Suprapubic skin (tissue), 4 donors: ENCODE measurements at regions not wholly inside any gene's neighbourhood (a gene's known extent, or its start where the extent isn't known, plus 50 kb on each side); places are given as distances from the start of the nearest gene placed in this dataset.

Experiments
- DNase-seq, 2 donors: peaks; one replicate each; pipeline ENCODE4 v3.0.0-alpha.2; 2019; ENCODE audit warnings: low spot score in 2 of 2
- H3K27ac ChIP-seq: fragments of 200-600 bp; sonication (generic); one replicate; pipeline ENCODE4 v1.5.1; 2019
- H3K27me3 ChIP-seq: fragments of 200-600 bp; sonication (generic); one replicate; pipeline ENCODE4 v1.5.1; 2019
- H3K36me3 ChIP-seq: fragments of 200-600 bp; sonication (generic); one replicate; pipeline ENCODE4 v1.5.1; 2019
- H3K4me1 ChIP-seq: fragments of 200-600 bp; sonication (generic); one replicate; pipeline ENCODE4 v1.5.1; 2019
- H3K4me3 ChIP-seq: fragments of 200-600 bp; sonication (generic); one replicate; pipeline ENCODE4 v1.5.1; 2019; ENCODE audit warnings: mild to moderate bottlenecking
- H3K9me3 ChIP-seq: fragments of 200-600 bp; sonication (generic); one replicate; pipeline ENCODE4 v1.5.1; 2019
- EP300 ChIP-seq: sonication (generic); formaldehyde crosslinking; IDR thresholded peaks from one replicate; pipeline ENCODE4 v1.6.1; 2017; ENCODE audit warnings: antibody characterized with exemption
- POLR2A ChIP-seq, 2 donors: fragments of 450-650 bp; IDR thresholded peaks; one replicate each; pipeline ENCODE4 v1.6.1; 2017; ENCODE audit warnings: antibody characterized with exemption in 2 of 2, mild to moderate bottlenecking in 2 of 2, moderate library complexity in 2 of 2
- POLR2AphosphoS5 ChIP-seq, 3 donors: sonication (generic); formaldehyde crosslinking; IDR thresholded peaks; one replicate each; pipeline ENCODE4 v1.6.1; 2017; ENCODE audit warnings: antibody characterized with exemption in 3 of 3
- WGBS: methylation state at CpG from one replicate; pipeline ENCODE4 v1.1.5; 2018; 5-methylcytosine and 5-hydroxymethylcytosine counted together
- TF ChIP-seq, protein P1 (sequence below), 2 donors: fragments of 200-600 bp in 1 of 2; fragments of 450-650 bp in 1 of 2; sonication (generic) in 1 of 2; IDR thresholded peaks; one replicate each; pipeline ENCODE4 v1.5.1; 2016 to 2019; ENCODE audit warnings: antibody characterized with exemption in 2 of 2, mild to moderate bottlenecking in 1 of 2, moderate library complexity in 1 of 2

GRCh38 chr4:30882995-30883675, 163.0 kb downstream of the PCDH7 start:
- DNase-seq, result no peak
- TF ChIP-seq POLR2AphosphoS5 (IDR thresholded peaks at IDR 0.05), result no peak
- TF ChIP-seq POLR2A (IDR thresholded peaks at IDR 0.05), result no peak
- no peak for TF ChIP-seq EP300
- TF ChIP-seq, protein P1, sequence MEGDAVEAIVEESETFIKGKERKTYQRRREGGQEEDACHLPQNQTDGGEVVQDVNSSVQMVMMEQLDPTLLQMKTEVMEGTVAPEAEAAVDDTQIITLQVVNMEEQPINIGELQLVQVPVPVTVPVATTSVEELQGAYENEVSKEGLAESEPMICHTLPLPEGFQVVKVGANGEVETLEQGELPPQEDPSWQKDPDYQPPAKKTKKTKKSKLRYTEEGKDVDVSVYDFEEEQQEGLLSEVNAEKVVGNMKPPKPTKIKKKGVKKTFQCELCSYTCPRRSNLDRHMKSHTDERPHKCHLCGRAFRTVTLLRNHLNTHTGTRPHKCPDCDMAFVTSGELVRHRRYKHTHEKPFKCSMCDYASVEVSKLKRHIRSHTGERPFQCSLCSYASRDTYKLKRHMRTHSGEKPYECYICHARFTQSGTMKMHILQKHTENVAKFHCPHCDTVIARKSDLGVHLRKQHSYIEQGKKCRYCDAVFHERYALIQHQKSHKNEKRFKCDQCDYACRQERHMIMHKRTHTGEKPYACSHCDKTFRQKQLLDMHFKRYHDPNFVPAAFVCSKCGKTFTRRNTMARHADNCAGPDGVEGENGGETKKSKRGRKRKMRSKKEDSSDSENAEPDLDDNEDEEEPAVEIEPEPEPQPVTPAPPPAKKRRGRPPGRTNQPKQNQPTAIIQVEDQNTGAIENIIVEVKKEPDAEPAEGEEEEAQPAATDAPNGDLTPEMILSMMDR (IDR thresholded peaks at IDR 0.05), result no peak

DNA sequence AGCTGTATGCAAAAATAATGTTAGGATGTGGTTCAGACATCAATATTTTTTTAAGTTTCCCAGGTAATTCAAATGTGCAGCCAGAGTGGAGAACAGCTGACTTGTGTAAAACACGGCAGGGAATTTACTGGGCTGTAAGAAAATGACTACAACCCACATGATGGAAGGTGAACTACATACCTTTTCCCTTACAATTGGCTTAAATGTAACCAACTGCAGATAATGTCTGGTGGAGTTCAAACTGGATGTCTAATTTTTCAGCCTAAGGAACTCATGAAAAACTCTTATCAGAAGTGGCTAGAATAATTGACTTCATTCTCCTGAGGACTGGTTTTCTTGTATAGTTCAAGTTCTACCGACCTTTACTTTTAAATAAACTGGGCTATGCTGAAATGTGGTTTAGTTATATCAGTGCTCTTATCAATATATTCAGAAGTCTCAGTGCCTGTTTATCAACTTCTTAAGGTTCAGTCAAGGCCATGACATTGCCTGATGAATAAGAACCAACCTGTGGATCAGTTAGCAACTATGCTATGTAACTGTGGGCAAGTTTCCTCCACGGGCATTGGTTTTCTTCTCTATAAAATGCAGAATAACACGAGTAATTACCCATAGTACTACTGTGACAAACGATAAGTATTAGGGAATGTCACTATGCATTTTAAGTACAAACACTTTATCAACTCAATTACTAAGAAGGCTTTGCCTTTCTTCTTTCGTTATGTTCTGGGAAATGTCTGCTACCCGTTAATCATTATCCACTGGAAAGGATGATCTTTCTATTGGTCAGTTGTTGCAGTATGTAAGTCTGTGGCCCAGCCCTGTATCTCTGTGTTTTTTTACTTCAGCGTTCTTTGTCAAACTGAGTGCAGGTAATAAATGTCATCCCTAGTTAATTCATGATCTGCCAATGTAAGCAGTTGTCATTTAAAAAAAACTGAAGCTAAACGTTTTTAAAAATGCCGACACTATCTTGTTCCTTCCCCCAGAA, 181.6 kb downstream of the PCDH7 start:
- no peaks in the 10 kb centered on the region for H3K9me3 ChIP-seq
- H3K4me1 ChIP-seq, result no peaks in the 10 kb centered on the region
- no peak for DNase-seq
- H3K4me3 ChIP-seq, result no peak overlapping the region
- WGBS, result 66% methylated on average over 10 of the region's 10 CpGs
- no peaks in the 10 kb centered on the region for H3K36me3 ChIP-seq
- no peak overlapping the region for H3K27ac ChIP-seq
- no peak for TF ChIP-seq POLR2AphosphoS5 (IDR thresholded peaks at IDR 0.05)
- no peak for TF ChIP-seq POLR2A (IDR thresholded peaks at IDR 0.05)
- TF ChIP-seq, protein P1 (IDR thresholded peaks at IDR 0.05), result no peak
- TF ChIP-seq EP300, result no peak
- no peaks in the 10 kb centered on the region for H3K27me3 ChIP-seq

More at GRCh38 chr4:30882995-30883675, 163.0 kb downstream of the PCDH7 start:
- Histone ChIP-seq H3K9me3 (no peaks in the 10 kb centered on the region), H3K4me3 (no peak overlapping the region), H3K27ac (no peak overlapping the region), H3K27me3 (no peaks in the 10 kb centered on the region), H3K36me3 (no peaks in the 10 kb centered on the region), H3K4me1 (no peaks in the 10 kb centered on the region)
- WGBS, result 72% methylated on average over 7 of the region's 7 CpGs

DNA sequence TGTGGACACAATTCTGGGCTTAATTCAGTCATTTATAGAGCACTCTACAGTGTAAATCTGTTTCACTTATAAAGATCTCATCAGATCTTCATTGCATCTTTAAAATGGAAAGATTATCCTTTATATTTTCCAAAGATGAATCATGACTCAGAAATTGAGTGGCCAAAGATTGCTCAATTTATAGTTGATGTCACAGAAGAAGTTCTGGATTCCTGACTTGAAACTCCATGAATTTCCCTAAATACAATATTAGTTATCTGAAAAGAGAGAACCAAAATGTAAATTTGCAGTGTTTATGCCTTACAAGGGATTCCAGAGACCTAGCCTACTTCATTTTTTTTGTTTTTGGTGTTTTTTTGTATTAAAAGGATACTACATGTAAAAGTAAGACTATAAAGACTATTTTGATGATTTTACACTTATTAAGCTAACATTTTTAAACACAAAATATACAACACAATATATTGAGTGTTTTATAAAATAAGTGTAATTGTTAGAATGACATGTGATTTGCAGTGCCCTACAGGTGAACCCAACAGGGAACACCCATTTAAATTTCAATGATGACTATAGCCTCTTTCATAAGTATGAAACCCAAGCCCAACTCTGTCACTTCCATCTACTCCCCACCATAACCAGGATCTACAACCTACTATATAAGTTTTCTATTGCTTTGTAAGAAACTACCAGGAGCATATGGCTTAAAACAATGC, 183.5 kb downstream of the PCDH7 start:
- TF ChIP-seq EP300 (no peak), POLR2AphosphoS5 (IDR thresholded peaks at IDR 0.05) (no peak)
- TF ChIP-seq, protein P1 (IDR thresholded peaks at IDR 0.05), result no peak
- H3K9me3 ChIP-seq, result no peaks in the 10 kb centered on the region
- no peak overlapping the region for H3K4me3 ChIP-seq

GRCh38 chr4:30904215-30904555, 184.0 kb downstream of the PCDH7 start:
- Histone ChIP-seq H3K36me3 (no peaks in the 10 kb centered on the region), H3K27me3 (no peaks in the 10 kb centered on the region), H3K9me3 (no peaks in the 10 kb centered on the region), H3K27ac (no peak overlapping the region), H3K4me1 (no peaks in the 10 kb centered on the region), H3K4me3 (no peak overlapping the region)
- no peak for DNase-seq
- 81% methylated on average over 2 of the region's 2 CpGs for WGBS
- no peak for TF ChIP-seq EP300
- no peak for TF ChIP-seq POLR2A (IDR thresholded peaks at IDR 0.05)
- TF ChIP-seq POLR2AphosphoS5 (IDR thresholded peaks at IDR 0.05), result no peak
- TF ChIP-seq, protein P1 (IDR thresholded peaks at IDR 0.05), result no peak

More for the DNA sequence above, 183.5 kb downstream of the PCDH7 start:
- H3K27me3 ChIP-seq, result no peaks in the 10 kb centered on the region
- H3K4me1 ChIP-seq, result no peaks in the 10 kb centered on the region
- no peak for DNase-seq
- H3K27ac ChIP-seq, result no peak overlapping the region
- H3K36me3 ChIP-seq, result no peaks in the 10 kb centered on the region
